HCT116 (cell line): ENCODE measurements at regions not wholly inside any gene's neighbourhood (a gene's known extent, or its start where the extent isn't known, plus 50 kb on each side); places are given as distances from the start of the nearest gene placed in this dataset.
"Not testable (repeated sequence)": the region's sequence is repeated elsewhere in the genome, so short reads cannot be mapped to it uniquely, and the experiment has no call there.

ENCODE experiments used
- ATAC-seq: fragments of 200-7000 bp; cut with Tn5 transposase; 2 replicates; pipeline ENCODE4 v1.9.1; 2020; ENCODE audit warnings: mild to moderate bottlenecking, moderate library complexity
- BruUV-seq: library from RNA; stranded (reverse); fragments of 400-500 nt; replicated peaks from 2 replicates; lab custom pipeline; 2021; lab: Mats Ljungman, UMichigan
- CTCF ChIA-PET: fragments of 300-600 bp; sonication (Branson Sonifier 250); formaldehyde crosslinking; loops from one replicate; lab custom pipeline; 2021; ENCODE audit warnings: antibody characterized with exemption; lab: Charles Lee
- POLR2A ChIA-PET: fragments of 300-600, 350-600 bp; sonication (Branson Sonifier 250); formaldehyde crosslinking; loops from one replicate; lab custom pipeline; 2021; ENCODE audit warnings: antibody characterized with exemption; lab: Charles Lee
- RAD21 ChIA-PET, 2 experiments: fragments of 300-600 bp; sonication (Branson Sonifier 250); formaldehyde crosslinking; loops; one replicate each; lab custom pipeline; 2023; ENCODE audit warnings: low total read pairs in 2 of 2; ENCODE audit not compliant: uncharacterized antibody in 2 of 2, unreplicated experiment in 2 of 2, low non-redundant PET in 1 of 2; lab: Charles Lee
- DNase-seq: peaks from one replicate; pipeline ENCODE4 v3.0.0-alpha.2; 2010; ENCODE audit warnings: low read depth, low spot score
- H2AFZ ChIP-seq: fragments of 200-600 bp; shearing (Covaris generic), sonication (generic); 2 replicates; pipeline ENCODE4 v1.6.1; 2017; ENCODE audit warnings: low read depth, mixed run types, mixed read lengths, antibody characterized with exemption, low read length; ENCODE audit not compliant: poor library complexity, severe bottlenecking
- H3K27ac ChIP-seq: 2 replicates; pipeline ENCODE4 v1.5.1; 2012; ENCODE audit warnings: low read depth, low read length
- H3K27me3 ChIP-seq: fragments of 200-600 bp; sonication (generic); 2 replicates; pipeline ENCODE4 v1.6.1; 2016; ENCODE audit warnings: mixed run types, low read length, mixed read lengths; ENCODE audit not compliant: insufficient read depth
- H3K36me3 ChIP-seq, 2 experiments: fragments of 200-500 bp in 1 of 2; fragments of 200-600 bp in 1 of 2; sonication (Bioruptor generic) in 1 of 2; sonication (generic) in 1 of 2; 2 replicates each; pipeline versions ENCODE4 v1.5.1 to v1.6.1; 2014 to 2016; ENCODE audit warnings: low read length in 2 of 2, inconsistent platforms in 1 of 2, mixed read lengths in 1 of 2, mixed run types in 1 of 2; ENCODE audit not compliant: insufficient read depth in 2 of 2, control insufficient read depth in 1 of 2
- H3K4me1 ChIP-seq, 2 experiments: fragments of 200-600 bp in 1 of 2; sonication (generic) in 1 of 2; 2 replicates each; pipeline versions ENCODE4 v1.5.1 to v1.6.1; 2012 to 2017; ENCODE audit warnings: low read length in 2 of 2, inconsistent platforms in 1 of 2, mild to moderate bottlenecking in 1 of 2, mixed read lengths in 1 of 2, mixed run types in 1 of 2, moderate library complexity in 1 of 2; ENCODE audit not compliant: insufficient read depth in 2 of 2, control insufficient read depth in 1 of 2
- H3K4me2 ChIP-seq: fragments of 200-600 bp; sonication (generic); 2 replicates; pipeline ENCODE4 v1.6.1; 2017; ENCODE audit warnings: mixed run types, low read length, mixed read lengths
- H3K4me3 ChIP-seq, 2 experiments: fragments of 200-600 bp in 1 of 2; sonication (generic) in 1 of 2; replicated peaks in 1 of 2; 2 replicates each; pipeline ENCODE4 v1.5.1; 2011 to 2016; ENCODE audit warnings: low read length in 2 of 2, control low read depth in 1 of 2, low read depth in 1 of 2, mild to moderate bottlenecking in 1 of 2, mixed read lengths in 1 of 2, mixed run types in 1 of 2
- H3K79me2 ChIP-seq: fragments of 200-600 bp; sonication (generic); 2 replicates; pipeline ENCODE4 v1.6.1; 2017; ENCODE audit warnings: mild to moderate bottlenecking, mixed run types, low read length, moderate library complexity, mixed read lengths; ENCODE audit not compliant: insufficient read depth
- H3K9ac ChIP-seq: fragments of 200-600 bp; sonication (generic); 2 replicates; pipeline ENCODE4 v1.6.1; 2016; ENCODE audit warnings: low read length, mixed read lengths
- H3K9me2 ChIP-seq: fragments of 200-600 bp; sonication (generic), shearing (Covaris generic); 2 replicates; pipeline ENCODE4 v1.6.1; 2017; ENCODE audit warnings: mixed run types, mild to moderate bottlenecking, moderate library complexity; ENCODE audit not compliant: insufficient read depth
- H3K9me3 ChIP-seq, 2 experiments: fragments of 200-500 bp in 1 of 2; fragments of 200-600 bp in 1 of 2; sonication (Bioruptor generic) in 1 of 2; sonication (generic) in 1 of 2; 2 replicates each; pipeline ENCODE4 v1.6.1; 2014 to 2017; ENCODE audit warnings: low read length in 2 of 2, mixed read lengths in 2 of 2, inconsistent platforms in 1 of 2, low read depth in 1 of 2, mild to moderate bottlenecking in 1 of 2, mixed run types in 1 of 2, moderate library complexity in 1 of 2; ENCODE audit not compliant: control insufficient read depth in 1 of 2, insufficient read depth in 1 of 2
- H4K20me1 ChIP-seq: fragments of 200-600 bp; sonication (generic), shearing (Covaris generic); 2 replicates; pipeline ENCODE4 v1.6.1; 2017; ENCODE audit warnings: mixed run types, mild to moderate bottlenecking, moderate library complexity; ENCODE audit not compliant: insufficient read depth
- intact Hi-C: fragments of 100-400 bp; cut with micrococcal nuclease; formaldehyde crosslinking; loops from 2 replicates; pipeline ENCODE4 v1.10.0; 2022

DNA sequence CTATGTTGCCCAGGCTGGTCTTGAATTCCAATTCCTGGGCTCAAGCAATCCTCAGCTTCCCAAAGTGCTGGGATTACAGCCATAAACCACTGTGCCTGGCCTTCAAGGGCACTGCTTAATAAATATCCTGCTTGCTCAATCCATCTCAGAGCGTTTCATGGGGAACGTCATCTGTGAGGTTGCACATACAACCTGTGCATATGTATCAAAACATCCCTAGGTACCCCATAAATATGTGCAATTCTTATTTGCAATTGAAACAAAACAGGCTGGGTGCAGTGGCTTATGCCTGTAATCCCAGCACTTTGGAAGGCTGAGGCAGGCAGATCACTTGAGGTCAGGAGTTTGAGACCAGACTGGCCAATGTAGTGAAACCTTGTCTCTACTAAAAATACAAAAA is 133.8 kb upstream of the TRIM73 start:
- H3K9ac ChIP-seq, H3K9me3 ChIP-seq, RAD21 ChIA-PET, H3K9me2 ChIP-seq, BruUV-seq, ATAC-seq, H3K27ac ChIP-seq, intact Hi-C loops, H3K79me2 ChIP-seq, DNase-seq, H3K4me2 ChIP-seq, H3K4me1 ChIP-seq, H2AFZ ChIP-seq, H3K4me3 ChIP-seq, H4K20me1 ChIP-seq, CTCF ChIA-PET, H3K27me3 ChIP-seq, H3K36me3 ChIP-seq, POLR2A ChIA-PET: not testable (repeated sequence)

DNA sequence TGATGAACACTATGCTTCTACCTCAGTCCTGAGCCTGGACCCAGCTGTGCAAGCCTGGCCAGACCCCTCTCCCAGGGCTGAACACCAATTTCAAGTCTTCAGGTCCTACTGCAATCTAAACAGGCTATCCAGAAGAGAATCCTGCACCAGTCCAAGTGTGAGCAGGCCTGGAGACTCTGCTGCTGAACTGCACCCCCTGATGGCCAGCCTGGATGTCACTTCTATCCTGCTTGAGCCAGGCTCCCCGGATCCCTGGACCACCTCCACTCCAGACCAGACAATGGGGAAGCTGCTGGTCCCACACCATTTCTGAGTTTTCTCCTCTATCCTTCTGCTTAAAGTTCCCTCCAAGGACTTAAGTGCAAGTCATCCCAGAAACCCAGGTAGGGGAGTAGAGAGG is 127.3 kb upstream of the TRIM73 start:
- H3K9me2 ChIP-seq, DNase-seq, H3K9ac ChIP-seq, H3K36me3 ChIP-seq, H3K4me2 ChIP-seq, H3K79me2 ChIP-seq, H3K27ac ChIP-seq, CTCF ChIA-PET, POLR2A ChIA-PET, H3K9me3 ChIP-seq, intact Hi-C loops, BruUV-seq, H2AFZ ChIP-seq, RAD21 ChIA-PET, H4K20me1 ChIP-seq, H3K4me1 ChIP-seq, H3K27me3 ChIP-seq, H3K4me3 ChIP-seq: not testable (repeated sequence)
- ATAC-seq, result peak; percentile 94

DNA sequence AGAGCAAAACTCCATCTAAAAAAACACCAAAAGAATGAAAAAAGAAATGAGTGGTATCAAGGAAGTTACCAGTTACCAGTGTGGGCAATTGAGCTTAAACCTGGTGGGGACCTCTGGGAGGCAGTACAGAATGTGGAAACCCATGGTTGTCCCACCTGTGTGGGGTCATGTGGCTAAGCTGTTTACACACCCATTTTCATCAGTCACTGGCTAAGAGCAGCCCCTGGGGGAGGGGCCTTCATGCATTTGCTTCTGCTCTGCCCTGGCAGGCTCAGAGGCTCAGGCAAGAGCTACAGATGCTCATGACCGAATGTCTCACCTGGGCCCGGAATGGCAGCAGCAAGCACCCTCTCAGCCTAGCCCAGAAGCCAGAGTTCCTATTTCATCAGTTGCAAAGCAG is 126.3 kb upstream of the TRIM73 start:
- H3K4me2 ChIP-seq, POLR2A ChIA-PET, H3K9me2 ChIP-seq, H3K9ac ChIP-seq, H3K27ac ChIP-seq, H3K36me3 ChIP-seq, H2AFZ ChIP-seq, BruUV-seq, H3K4me3 ChIP-seq, CTCF ChIA-PET, H3K4me1 ChIP-seq, ATAC-seq, RAD21 ChIA-PET, H4K20me1 ChIP-seq, DNase-seq, H3K79me2 ChIP-seq, intact Hi-C loops, H3K9me3 ChIP-seq, H3K27me3 ChIP-seq: not testable (repeated sequence)

DNA sequence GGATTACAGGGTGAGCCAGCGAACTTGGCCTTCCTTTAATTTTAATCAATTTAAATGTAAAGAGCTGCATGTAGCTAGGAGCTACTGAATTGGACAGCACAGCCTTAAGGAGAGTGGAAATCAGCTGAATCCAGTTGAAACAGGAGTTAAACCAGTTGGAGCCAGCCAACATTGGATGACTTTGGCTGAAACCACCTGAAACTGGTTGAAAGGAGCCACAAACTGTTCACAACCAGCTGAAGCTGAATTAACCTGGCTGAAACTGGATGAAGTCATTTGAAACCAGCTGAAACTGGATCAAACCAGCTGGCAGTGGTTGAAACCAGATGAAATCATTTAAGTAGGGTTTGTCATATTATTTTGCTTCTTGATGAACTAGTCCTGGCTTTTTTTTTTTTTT is 121.3 kb upstream of the TRIM73 start:
- H3K4me1 ChIP-seq, H3K36me3 ChIP-seq, H3K27ac ChIP-seq, H3K9ac ChIP-seq, H2AFZ ChIP-seq, H3K4me3 ChIP-seq, H3K27me3 ChIP-seq, intact Hi-C loops, H3K79me2 ChIP-seq, CTCF ChIA-PET, DNase-seq, ATAC-seq, H4K20me1 ChIP-seq, H3K9me2 ChIP-seq, BruUV-seq, RAD21 ChIA-PET, H3K4me2 ChIP-seq, H3K9me3 ChIP-seq, POLR2A ChIA-PET: not testable (repeated sequence)
